Skeletal muscle satellite cell (primary cell): ENCODE measurements at regions not wholly inside any gene's neighbourhood (a gene's known extent, or its start where the extent isn't known, plus 50 kb on each side); places are given as distances from the start of the nearest gene placed in this dataset.

Experiments
- H3K27me3 ChIP-seq: 2 replicates; pipeline ENCODE4 v1.7.0; 2013; ENCODE audit warnings: low read length; ENCODE audit not compliant: control insufficient read depth, insufficient read depth
- H3K36me3 ChIP-seq: 2 replicates; pipeline ENCODE4 v1.7.0; 2013; ENCODE audit warnings: mild to moderate bottlenecking, control low read depth, low read length; ENCODE audit not compliant: insufficient read depth
- H3K4me1 ChIP-seq: 2 replicates; pipeline ENCODE4 v1.7.0; 2013; ENCODE audit warnings: low read length; ENCODE audit not compliant: control insufficient read depth, insufficient read depth
- H3K4me2 ChIP-seq: 2 replicates; pipeline ENCODE4 v1.7.0; 2013; ENCODE audit warnings: mild to moderate bottlenecking, low read length
- H3K4me3 ChIP-seq: 2 replicates; pipeline ENCODE4 v1.7.0; 2013; ENCODE audit warnings: low read length
- H3K9ac ChIP-seq: 2 replicates; pipeline ENCODE4 v1.7.0; 2013; ENCODE audit warnings: mild to moderate bottlenecking, low read depth, low read length, moderate library complexity
- H3K9me3 ChIP-seq: replicated peaks from 2 replicates; pipeline ENCODE4 v1.7.0; 2013; ENCODE audit warnings: mild to moderate bottlenecking, control low read depth, low read length

- no peak overlapping the region for H3K4me3 ChIP-seq
- no peak overlapping the region for H3K4me2 ChIP-seq
- peaks cover 7% of the 10 kb centered on the region for H3K4me1 ChIP-seq
- H3K27me3 ChIP-seq: no peaks in the 10 kb centered on the region
- H3K9ac ChIP-seq: no peak overlapping the region
- no peaks in the 10 kb centered on the region for H3K9me3 ChIP-seq
- no peaks in the 10 kb centered on the region for H3K36me3 ChIP-seq
Measured at GRCh38 chr1:212177542-212177941, 107.7 kb upstream of the PPP2R5A start.

- no peaks in the 10 kb centered on the region for H3K27me3 ChIP-seq
- H3K9ac ChIP-seq: no peak overlapping the region
- H3K36me3 ChIP-seq: no peaks in the 10 kb centered on the region
- no peak overlapping the region for H3K4me3 ChIP-seq
- peaks cover 7% of the 10 kb centered on the region for H3K4me1 ChIP-seq
- H3K9me3 ChIP-seq: no peaks in the 10 kb centered on the region
- H3K4me2 ChIP-seq: no peak overlapping the region
Measured at GRCh38 chr1:212178851-212179250, 106.4 kb upstream of the PPP2R5A start.

GRCh38 chr1:212179394-212180076, 105.7 kb upstream of the PPP2R5A start:
- Histone ChIP-seq H3K27me3 (no peaks in the 10 kb centered on the region), H3K9me3 (no peaks in the 10 kb centered on the region), H3K9ac (no peak overlapping the region), H3K4me1 (peaks cover 7% of the 10 kb centered on the region), H3K36me3 (no peaks in the 10 kb centered on the region), H3K4me2 (peak overlapping the region; percentile 6), H3K4me3 (peak overlapping the region; percentile 17)

GRCh38 chr1:212181015-212181882, 104.0 kb upstream of the PPP2R5A start:
- H3K9ac ChIP-seq: no peak overlapping the region
- H3K4me2 ChIP-seq: no peak overlapping the region
- no peaks in the 10 kb centered on the region for H3K9me3 ChIP-seq
- no peaks in the 10 kb centered on the region for H3K27me3 ChIP-seq
- peaks cover 7% of the 10 kb centered on the region for H3K4me1 ChIP-seq
- no peak overlapping the region for H3K4me3 ChIP-seq
- no peaks in the 10 kb centered on the region for H3K36me3 ChIP-seq

GRCh38 chr1:212182171-212182570, 103.0 kb upstream of the PPP2R5A start:
- H3K9ac ChIP-seq: no peak overlapping the region
- no peaks in the 10 kb centered on the region for H3K36me3 ChIP-seq
- no peaks in the 10 kb centered on the region for H3K27me3 ChIP-seq
- H3K4me1 ChIP-seq: peaks cover 7% of the 10 kb centered on the region
- no peak overlapping the region for H3K4me2 ChIP-seq
- no peak overlapping the region for H3K4me3 ChIP-seq
- H3K9me3 ChIP-seq: no peaks in the 10 kb centered on the region

GRCh38 chr1:212182579-212182978, 102.6 kb upstream of the PPP2R5A start:
- Histone ChIP-seq H3K9ac (no peak overlapping the region), H3K4me1 (peaks cover 7% of the 10 kb centered on the region), H3K4me3 (no peak overlapping the region), H3K9me3 (no peaks in the 10 kb centered on the region), H3K27me3 (no peaks in the 10 kb centered on the region), H3K4me2 (no peak overlapping the region), H3K36me3 (no peaks in the 10 kb centered on the region)

- Histone ChIP-seq H3K9ac (no peak overlapping the region), H3K9me3 (no peaks in the 10 kb centered on the region), H3K4me3 (no peak overlapping the region)
Measured at GRCh38 chr1:212186427-212187207, 98.6 kb upstream of the PPP2R5A start.

GRCh38 chr1:212188599-212189351, 96.4 kb upstream of the PPP2R5A start:
- H3K4me3 ChIP-seq: no peak overlapping the region
- H3K9ac ChIP-seq: no peak overlapping the region
- H3K4me2 ChIP-seq: no peak overlapping the region
- H3K4me1 ChIP-seq: peaks cover 6% of the 10 kb centered on the region
- H3K27me3 ChIP-seq: no peaks in the 10 kb centered on the region
- H3K36me3 ChIP-seq: no peaks in the 10 kb centered on the region
- H3K9me3 ChIP-seq: no peaks in the 10 kb centered on the region

More at GRCh38 chr1:212186427-212187207, 98.6 kb upstream of the PPP2R5A start:
- H3K36me3 ChIP-seq: no peaks in the 10 kb centered on the region
- no peaks in the 10 kb centered on the region for H3K27me3 ChIP-seq
- H3K4me1 ChIP-seq: peaks cover 6% of the 10 kb centered on the region
- no peak overlapping the region for H3K4me2 ChIP-seq

- Histone ChIP-seq H3K4me3 (no peak overlapping the region), H3K9me3 (no peaks in the 10 kb centered on the region), H3K36me3 (no peaks in the 10 kb centered on the region), H3K27me3 (no peaks in the 10 kb centered on the region), H3K4me2 (no peak overlapping the region), H3K9ac (no peak overlapping the region), H3K4me1 (peaks cover 6% of the 10 kb centered on the region)
Measured at GRCh38 chr1:212189352-212189738, 95.9 kb upstream of the PPP2R5A start.

- no peak overlapping the region for H3K4me2 ChIP-seq
- H3K4me1 ChIP-seq: peaks cover 6% of the 10 kb centered on the region
- H3K36me3 ChIP-seq: no peaks in the 10 kb centered on the region
- no peak overlapping the region for H3K9ac ChIP-seq
- H3K27me3 ChIP-seq: no peaks in the 10 kb centered on the region
- H3K4me3 ChIP-seq: no peak overlapping the region
- H3K9me3 ChIP-seq: no peaks in the 10 kb centered on the region
Measured at GRCh38 chr1:212190169-212190568, 95.0 kb upstream of the PPP2R5A start.
